Trophoblast cell (in vitro differentiated cells and primary cell): ENCODE measurements at regions not wholly inside any gene's neighbourhood (a gene's known extent, or its start where the extent isn't known, plus 50 kb on each side); places are given as distances from the start of the nearest gene placed in this dataset.
A peak's percentile ranks its signal among the peaks of the same experiment; 100 is the strongest.
"Not testable (repeated sequence)": the region's sequence is repeated elsewhere in the genome, so short reads cannot be mapped to it uniquely, and the experiment has no call there.

Source experiments
- DNase-seq, 2 donors: peaks; one replicate each; pipeline ENCODE4 v3.0.0-alpha.2; 2016
- H2AFZ ChIP-seq: 2 replicates; pipeline ENCODE4 v1.6.1; 2013; ENCODE audit warnings: low read length, moderate library complexity, mild to moderate bottlenecking; ENCODE audit not compliant: insufficient read depth, poor library complexity
- H2AK5ac ChIP-seq: 2 replicates; pipeline ENCODE4 v1.6.1; 2013; ENCODE audit warnings: mild to moderate bottlenecking, low read length
- H2BK120ac ChIP-seq: 2 replicates; pipeline ENCODE4 v1.6.1; 2013; ENCODE audit warnings: low read length, mild to moderate bottlenecking, moderate library complexity; ENCODE audit not compliant: insufficient read depth, poor library complexity
- H2BK12ac ChIP-seq: 2 replicates; pipeline ENCODE4 v1.6.1; 2013; ENCODE audit warnings: mild to moderate bottlenecking, low read length, moderate library complexity
- H2BK5ac ChIP-seq: 2 replicates; pipeline ENCODE4 v1.6.1; 2013; ENCODE audit warnings: low read length, low read depth, moderate library complexity, mild to moderate bottlenecking; ENCODE audit not compliant: poor library complexity
- H3K14ac ChIP-seq: 2 replicates; pipeline ENCODE4 v1.6.1; 2013; ENCODE audit warnings: mild to moderate bottlenecking, low read length
- H3K18ac ChIP-seq: 2 replicates; pipeline ENCODE4 v1.6.1; 2013; ENCODE audit warnings: mild to moderate bottlenecking, low read length
- H3K23ac ChIP-seq: 2 replicates; pipeline ENCODE4 v1.6.1; 2013; ENCODE audit warnings: low read length
- H3K27ac ChIP-seq: 2 replicates; pipeline ENCODE4 v1.5.1; 2013; ENCODE audit warnings: low read depth, mild to moderate bottlenecking, inconsistent platforms, low read length, moderate library complexity
- H3K27me3 ChIP-seq: 2 replicates; pipeline ENCODE4 v1.6.1; 2013; ENCODE audit warnings: inconsistent platforms, mild to moderate bottlenecking, low read length, moderate library complexity; ENCODE audit not compliant: insufficient read depth
- H3K36me3 ChIP-seq, 2 experiments: 1 replicate in 1 of 2; 2 replicates in 1 of 2; pipeline ENCODE4 v1.6.1; 2013; ENCODE audit warnings: low read length in 2 of 2, mild to moderate bottlenecking in 2 of 2, moderate library complexity in 1 of 2; ENCODE audit not compliant: insufficient read depth in 2 of 2, control insufficient read depth in 1 of 2
- H3K4ac ChIP-seq: 2 replicates; pipeline ENCODE4 v1.6.1; 2013; ENCODE audit warnings: low read depth, mild to moderate bottlenecking, low read length, moderate library complexity
- H3K4me1 ChIP-seq, 2 experiments: 1 replicate in 1 of 2; 2 replicates in 1 of 2; pipeline ENCODE4 v1.6.1; 2013; ENCODE audit warnings: low read length in 2 of 2, mild to moderate bottlenecking in 2 of 2, moderate library complexity in 1 of 2; ENCODE audit not compliant: insufficient read depth in 2 of 2, control insufficient read depth in 1 of 2
- H3K4me2 ChIP-seq: 2 replicates; pipeline ENCODE4 v1.6.1; 2013; ENCODE audit warnings: inconsistent platforms, mild to moderate bottlenecking, low read length, moderate library complexity
- H3K4me3 ChIP-seq: 2 replicates; pipeline ENCODE4 v1.5.1; 2013; ENCODE audit warnings: mild to moderate bottlenecking, low read depth, low read length, inconsistent platforms
- H3K79me1 ChIP-seq: one replicate; pipeline ENCODE4 v1.6.1; 2013; ENCODE audit warnings: low read length
- H3K79me2 ChIP-seq: 2 replicates; pipeline ENCODE4 v1.6.1; 2013; ENCODE audit warnings: low read length, mild to moderate bottlenecking; ENCODE audit not compliant: control insufficient read depth, insufficient read depth, poor library complexity
- H3K9ac ChIP-seq: 2 replicates; pipeline ENCODE4 v1.6.1; 2013; ENCODE audit warnings: mild to moderate bottlenecking, low read length
- H3K9me3 ChIP-seq: 2 replicates; pipeline ENCODE4 v1.6.1; 2013; ENCODE audit warnings: low read depth, mild to moderate bottlenecking, control low read depth, inconsistent platforms, low read length; ENCODE audit not compliant: insufficient read depth
- H4K12ac ChIP-seq: 2 replicates; pipeline ENCODE4 v1.6.1; 2013; ENCODE audit warnings: low read depth, mild to moderate bottlenecking, low read length, moderate library complexity
- H4K8ac ChIP-seq: 2 replicates; pipeline ENCODE4 v1.6.1; 2013; ENCODE audit warnings: low read depth, mild to moderate bottlenecking, low read length, moderate library complexity
- H4K91ac ChIP-seq: one replicate; pipeline ENCODE4 v1.6.1; 2013; ENCODE audit warnings: low read depth, mild to moderate bottlenecking, low read length, moderate library complexity
- WGBS: extraction: QIAGEN DNeasy Blood & Tissue Kit; methylation state at CpG from one replicate; pipeline ENCODE4 v1.1.7; 2013; ENCODE audit warnings: missing lambda C conversion rate; ENCODE audit not compliant: insufficient read length, insufficient coverage; ENCODE audit errors: extremely low coverage; 5-methylcytosine and 5-hydroxymethylcytosine counted together

DNA sequence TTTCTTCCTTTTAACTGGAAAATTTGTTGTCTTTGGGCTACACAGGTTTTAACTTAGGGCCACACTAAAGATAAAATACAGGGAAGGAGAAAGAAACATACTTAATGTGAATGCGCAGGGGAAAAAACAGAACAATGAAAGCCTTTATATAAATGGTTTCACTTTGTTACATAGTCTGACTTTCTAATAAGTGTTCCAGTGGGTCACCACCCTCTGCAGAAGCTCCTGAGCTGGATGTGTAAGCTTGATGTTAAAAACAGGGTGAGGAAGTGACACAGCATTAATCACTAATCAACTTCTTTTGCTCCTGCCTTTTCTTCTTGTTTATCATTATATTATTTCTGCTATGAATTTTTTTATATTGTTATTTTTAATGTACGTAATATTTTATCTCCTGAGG is 445.6 kb upstream of the CA10 start:
- no peak overlapping the region for H3K27ac ChIP-seq
- no peaks in the 10 kb centered on the region for H3K36me3 ChIP-seq
- H2BK5ac ChIP-seq = no peak overlapping the region
- H3K14ac ChIP-seq = no peak overlapping the region
- no peak overlapping the region for H3K23ac ChIP-seq
- no peak overlapping the region for H3K9ac ChIP-seq
- H2BK12ac ChIP-seq = no peak overlapping the region
- H2AFZ ChIP-seq = no peak overlapping the region
- no peak overlapping the region for H2AK5ac ChIP-seq
- H3K79me2 ChIP-seq = no peaks in the 10 kb centered on the region
- no peaks in the 10 kb centered on the region for H3K27me3 ChIP-seq
- H3K4me1 ChIP-seq = no peaks in the 10 kb centered on the region
- no peak overlapping the region for H3K4me3 ChIP-seq
- H3K4me2 ChIP-seq = no peak overlapping the region
- H4K91ac ChIP-seq = no peak overlapping the region
- no peaks in the 10 kb centered on the region for H3K9me3 ChIP-seq
- no CpG with 5 or more reads among the region's 2 CpGs for WGBS
- no peak overlapping the region for H3K4ac ChIP-seq
- H3K79me1 ChIP-seq = no peaks in the 10 kb centered on the region
- H3K18ac ChIP-seq = no peak overlapping the region
- H4K12ac ChIP-seq = no peak overlapping the region
- no peak overlapping the region for H2BK120ac ChIP-seq
- no peak overlapping the region for H4K8ac ChIP-seq
- no peak for DNase-seq

DNA sequence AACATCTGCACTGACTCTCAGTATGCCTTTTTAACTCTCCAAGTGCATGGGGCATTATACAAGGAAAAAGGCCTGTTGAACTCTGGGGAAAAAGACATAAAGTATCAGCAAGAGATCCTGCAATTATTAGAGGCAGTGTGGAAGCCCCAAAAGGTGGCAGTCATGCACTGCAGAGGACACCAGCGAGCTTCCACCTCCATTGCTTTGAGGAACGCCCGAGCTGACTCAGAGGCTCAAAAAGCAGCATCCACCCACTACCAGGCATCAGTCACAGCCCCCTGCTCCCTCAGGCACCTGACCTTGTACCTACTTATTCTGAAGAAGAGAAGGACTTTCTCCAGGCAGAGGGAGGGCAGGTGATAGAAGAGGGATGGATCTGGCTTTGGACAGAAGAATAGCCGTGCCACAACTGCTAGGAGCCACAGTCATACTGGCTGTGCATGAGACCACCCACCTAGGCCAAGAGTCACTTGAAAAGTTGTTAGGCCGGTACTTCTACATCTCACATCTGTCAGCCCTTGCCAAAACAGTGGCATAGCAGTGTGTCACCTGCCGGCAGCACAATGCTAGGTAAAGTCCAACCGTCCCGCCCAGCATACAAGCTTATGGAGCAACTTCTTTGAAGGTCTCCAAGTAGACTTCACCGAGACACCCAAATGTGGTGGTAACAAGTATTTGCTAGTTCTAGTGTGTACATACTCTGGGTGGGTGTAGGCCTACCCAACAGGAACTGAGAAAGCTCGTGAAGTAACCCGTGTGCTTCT is 439.1 kb upstream of the CA10 start:
- not testable (repeated sequence) for H3K4me2 ChIP-seq, H2AK5ac ChIP-seq, H3K4me1 ChIP-seq, H2BK12ac ChIP-seq, H2BK120ac ChIP-seq, H3K27me3 ChIP-seq, H4K12ac ChIP-seq, H3K79me2 ChIP-seq, H4K91ac ChIP-seq, H3K9me3 ChIP-seq, H3K23ac ChIP-seq, H3K4me3 ChIP-seq, H3K79me1 ChIP-seq, H3K14ac ChIP-seq, H2BK5ac ChIP-seq, H3K9ac ChIP-seq, H3K27ac ChIP-seq, H3K18ac ChIP-seq, H4K8ac ChIP-seq, H3K36me3 ChIP-seq, H3K4ac ChIP-seq, H2AFZ ChIP-seq
- no CpG with 5 or more reads among the region's 11 CpGs for WGBS
- DNase-seq = peak; percentile 7 to 57

DNA sequence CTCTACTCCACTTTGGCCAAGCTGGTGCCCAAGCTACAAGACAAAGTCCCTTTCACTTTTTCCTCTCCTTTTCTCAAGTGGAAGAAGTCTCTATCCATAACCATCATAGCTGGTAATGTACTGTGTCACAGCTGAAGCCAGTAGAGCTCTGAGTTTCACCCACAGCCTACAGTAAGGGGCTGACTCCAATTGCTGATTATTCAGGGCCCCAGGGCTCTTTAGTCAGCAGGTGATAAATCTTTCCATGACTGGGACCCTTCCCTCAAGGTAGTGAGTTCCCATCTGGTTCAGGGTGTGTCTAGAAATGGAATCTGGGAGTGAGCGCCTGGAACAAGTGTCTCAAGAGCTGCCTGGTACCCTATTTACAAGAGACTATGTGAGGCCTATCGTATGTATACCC is 436.0 kb upstream of the CA10 start:
- Histone ChIP-seq H3K9ac (no peak overlapping the region), H3K9me3 (no peaks in the 10 kb centered on the region), H4K8ac (no peak overlapping the region), H2BK120ac (no peak overlapping the region), H3K4me1 (peaks cover 0 to 4% of the 10 kb centered on the region in 2 experiments), H3K23ac (no peak overlapping the region), H2BK5ac (no peak overlapping the region), H2AFZ (no peak overlapping the region), H3K4me3 (no peak overlapping the region), H2BK12ac (no peak overlapping the region), H4K12ac (no peak overlapping the region), H3K36me3 (no peaks in the 10 kb centered on the region), H3K14ac (no peak overlapping the region), H3K4ac (no peak overlapping the region), H2AK5ac (no peak overlapping the region), H4K91ac (no peak overlapping the region), H3K27me3 (no peaks in the 10 kb centered on the region), H3K27ac (no peak overlapping the region), H3K79me1 (no peaks in the 10 kb centered on the region), H3K79me2 (no peaks in the 10 kb centered on the region), H3K4me2 (no peak overlapping the region), H3K18ac (no peak overlapping the region)
- no CpG with 5 or more reads among the region's 2 CpGs for WGBS
- no peak for DNase-seq

DNA sequence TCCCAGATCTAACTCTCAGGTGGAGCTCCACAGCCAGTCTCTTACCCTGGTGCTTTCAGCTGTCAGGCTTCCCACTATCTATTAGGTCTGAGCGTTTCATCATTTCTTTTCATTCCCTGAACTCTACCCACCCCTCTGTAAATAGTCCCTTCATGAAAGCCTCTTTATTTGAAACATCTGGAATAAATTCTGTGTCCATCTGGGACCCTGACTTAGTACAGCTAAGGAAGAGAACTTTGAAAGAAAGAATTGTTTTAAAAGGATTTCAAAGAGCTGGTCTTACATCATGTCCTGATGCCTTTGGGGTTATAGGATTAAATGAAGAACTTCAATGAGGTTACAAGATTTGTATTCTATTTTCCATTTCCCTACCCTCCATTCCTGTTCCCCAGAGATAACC is 388.5 kb upstream of the CA10 start:
- H3K79me1 ChIP-seq = no peaks in the 10 kb centered on the region
- H3K79me2 ChIP-seq = no peaks in the 10 kb centered on the region
- H3K4me2 ChIP-seq = no peak overlapping the region
- no peak overlapping the region for H2AK5ac ChIP-seq
- no peaks in the 10 kb centered on the region for H3K4me1 ChIP-seq
- H4K91ac ChIP-seq = no peak overlapping the region
- no peak overlapping the region for H3K9ac ChIP-seq
- no peaks in the 10 kb centered on the region for H3K27me3 ChIP-seq
- no peak overlapping the region for H2AFZ ChIP-seq
- H3K4ac ChIP-seq = no peak overlapping the region
- H3K36me3 ChIP-seq = no peaks in the 10 kb centered on the region
- H3K18ac ChIP-seq = no peak overlapping the region
- H2BK120ac ChIP-seq = no peak overlapping the region
- no peak overlapping the region for H2BK12ac ChIP-seq
- DNase-seq = no peak
- H4K8ac ChIP-seq = no peak overlapping the region
- no peak overlapping the region for H3K23ac ChIP-seq
- H3K27ac ChIP-seq = no peak overlapping the region
- WGBS = no CpG with 5 or more reads among the region's 1 CpG
- no peak overlapping the region for H4K12ac ChIP-seq
- no peaks in the 10 kb centered on the region for H3K9me3 ChIP-seq
- H2BK5ac ChIP-seq = no peak overlapping the region
- no peak overlapping the region for H3K4me3 ChIP-seq
- no peak overlapping the region for H3K14ac ChIP-seq
